OCI-LY3 (cell line): ENCODE measurements at regions not wholly inside any gene's neighbourhood (a gene's known extent, or its start where the extent isn't known, plus 50 kb on each side); places are given as distances from the start of the nearest gene placed in this dataset.

Source experiments
- EZH2phosphoT487 ChIP-seq: fragments of 200-600 bp; shearing (Covaris generic); IDR thresholded peaks from 2 replicates; pipeline ENCODE4 v1.6.1; 2018; ENCODE audit warnings: antibody characterized with exemption, mixed run types, low read depth
- TF ChIP-seq, protein P1 (sequence below): fragments of 200-600, 300-600 bp; sonication (generic); IDR thresholded peaks from 2 replicates; pipeline ENCODE4 v1.5.1; 2014; ENCODE audit warnings: antibody characterized with exemption, low read length, low read depth

DNA sequence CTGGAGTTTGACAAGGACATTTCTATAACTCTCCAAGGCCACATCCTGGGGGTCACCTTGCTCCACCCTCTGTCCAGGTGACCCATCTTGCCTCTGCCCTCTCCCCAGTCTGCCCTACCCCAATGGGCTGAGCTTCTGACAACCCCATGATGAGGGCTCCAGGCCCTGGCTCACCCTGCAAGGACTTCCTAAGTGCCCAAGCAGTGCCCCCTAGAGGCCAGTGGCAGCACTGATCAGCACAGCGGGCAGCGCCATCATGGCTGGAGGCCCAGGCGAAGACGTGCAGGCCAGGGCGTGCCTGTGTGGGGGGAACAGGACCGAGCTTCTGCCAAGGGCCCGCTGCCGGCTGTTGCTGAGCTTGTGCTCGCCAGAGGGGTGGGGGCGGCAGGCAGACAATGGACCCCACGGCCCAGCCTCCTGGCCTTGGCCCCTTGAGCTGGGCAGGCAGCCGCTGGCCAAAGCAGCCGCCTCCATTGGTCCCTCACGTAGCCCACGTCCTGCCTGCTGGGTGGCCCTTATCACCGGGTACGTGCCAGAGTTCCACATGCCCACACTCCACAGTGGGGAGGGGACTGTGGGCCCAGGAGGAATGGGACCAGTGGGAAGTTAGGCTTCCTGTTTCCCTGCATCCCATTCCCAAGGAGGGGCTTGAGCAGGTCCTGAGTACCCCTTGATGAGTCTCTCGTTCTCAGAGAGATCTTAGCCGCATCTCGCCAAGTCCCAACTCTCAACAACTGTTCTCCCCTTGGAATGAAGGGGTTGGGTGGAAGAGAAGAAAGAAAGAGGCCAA, 64.3 kb downstream of the MRPL14 start:
- TF ChIP-seq, protein P1, sequence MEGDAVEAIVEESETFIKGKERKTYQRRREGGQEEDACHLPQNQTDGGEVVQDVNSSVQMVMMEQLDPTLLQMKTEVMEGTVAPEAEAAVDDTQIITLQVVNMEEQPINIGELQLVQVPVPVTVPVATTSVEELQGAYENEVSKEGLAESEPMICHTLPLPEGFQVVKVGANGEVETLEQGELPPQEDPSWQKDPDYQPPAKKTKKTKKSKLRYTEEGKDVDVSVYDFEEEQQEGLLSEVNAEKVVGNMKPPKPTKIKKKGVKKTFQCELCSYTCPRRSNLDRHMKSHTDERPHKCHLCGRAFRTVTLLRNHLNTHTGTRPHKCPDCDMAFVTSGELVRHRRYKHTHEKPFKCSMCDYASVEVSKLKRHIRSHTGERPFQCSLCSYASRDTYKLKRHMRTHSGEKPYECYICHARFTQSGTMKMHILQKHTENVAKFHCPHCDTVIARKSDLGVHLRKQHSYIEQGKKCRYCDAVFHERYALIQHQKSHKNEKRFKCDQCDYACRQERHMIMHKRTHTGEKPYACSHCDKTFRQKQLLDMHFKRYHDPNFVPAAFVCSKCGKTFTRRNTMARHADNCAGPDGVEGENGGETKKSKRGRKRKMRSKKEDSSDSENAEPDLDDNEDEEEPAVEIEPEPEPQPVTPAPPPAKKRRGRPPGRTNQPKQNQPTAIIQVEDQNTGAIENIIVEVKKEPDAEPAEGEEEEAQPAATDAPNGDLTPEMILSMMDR = peak; percentile 61
- TF ChIP-seq EZH2phosphoT487 = no peak
